ENCODE measurements at regions not wholly inside any gene's neighbourhood (a gene's known extent, or its start where the extent isn't known, plus 50 kb on each side); places are given as distances from the start of the nearest gene placed in this dataset.

DNA sequence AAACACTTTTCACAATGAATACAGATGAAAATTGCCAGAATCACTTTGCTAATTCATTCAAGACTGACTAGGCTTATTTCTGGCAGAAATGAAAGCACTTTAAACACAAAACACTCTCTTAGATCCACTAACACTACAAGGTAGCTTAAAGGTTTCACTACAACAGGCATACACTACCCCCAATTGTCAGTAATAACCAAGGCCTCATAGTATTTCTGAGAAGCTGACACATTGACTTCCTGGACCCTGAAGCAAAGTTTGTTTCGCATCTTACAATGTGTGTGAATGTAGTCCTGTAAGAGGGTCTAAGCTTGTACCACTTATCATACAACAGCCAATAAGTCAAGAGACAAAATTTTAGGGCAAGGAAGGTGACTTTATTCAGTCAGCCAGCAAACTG, 129.9 kb upstream of the FMR1 start:
- in situ Hi-C loops (cut with HindIII; ENCODE audit: low sequenced_read_pairs): no loop called here
- H3K4me3 ChIP-seq (ENCODE audit: low read depth, low read length): no peak overlapping the region
- DNase-seq (ENCODE audit: low read depth, low spot score): no peak
- TF ChIP-seq, protein P1, sequence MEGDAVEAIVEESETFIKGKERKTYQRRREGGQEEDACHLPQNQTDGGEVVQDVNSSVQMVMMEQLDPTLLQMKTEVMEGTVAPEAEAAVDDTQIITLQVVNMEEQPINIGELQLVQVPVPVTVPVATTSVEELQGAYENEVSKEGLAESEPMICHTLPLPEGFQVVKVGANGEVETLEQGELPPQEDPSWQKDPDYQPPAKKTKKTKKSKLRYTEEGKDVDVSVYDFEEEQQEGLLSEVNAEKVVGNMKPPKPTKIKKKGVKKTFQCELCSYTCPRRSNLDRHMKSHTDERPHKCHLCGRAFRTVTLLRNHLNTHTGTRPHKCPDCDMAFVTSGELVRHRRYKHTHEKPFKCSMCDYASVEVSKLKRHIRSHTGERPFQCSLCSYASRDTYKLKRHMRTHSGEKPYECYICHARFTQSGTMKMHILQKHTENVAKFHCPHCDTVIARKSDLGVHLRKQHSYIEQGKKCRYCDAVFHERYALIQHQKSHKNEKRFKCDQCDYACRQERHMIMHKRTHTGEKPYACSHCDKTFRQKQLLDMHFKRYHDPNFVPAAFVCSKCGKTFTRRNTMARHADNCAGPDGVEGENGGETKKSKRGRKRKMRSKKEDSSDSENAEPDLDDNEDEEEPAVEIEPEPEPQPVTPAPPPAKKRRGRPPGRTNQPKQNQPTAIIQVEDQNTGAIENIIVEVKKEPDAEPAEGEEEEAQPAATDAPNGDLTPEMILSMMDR (IDR thresholded peaks at IDR 0.05; ENCODE audit: low read depth, low read length): no peak

DNA sequence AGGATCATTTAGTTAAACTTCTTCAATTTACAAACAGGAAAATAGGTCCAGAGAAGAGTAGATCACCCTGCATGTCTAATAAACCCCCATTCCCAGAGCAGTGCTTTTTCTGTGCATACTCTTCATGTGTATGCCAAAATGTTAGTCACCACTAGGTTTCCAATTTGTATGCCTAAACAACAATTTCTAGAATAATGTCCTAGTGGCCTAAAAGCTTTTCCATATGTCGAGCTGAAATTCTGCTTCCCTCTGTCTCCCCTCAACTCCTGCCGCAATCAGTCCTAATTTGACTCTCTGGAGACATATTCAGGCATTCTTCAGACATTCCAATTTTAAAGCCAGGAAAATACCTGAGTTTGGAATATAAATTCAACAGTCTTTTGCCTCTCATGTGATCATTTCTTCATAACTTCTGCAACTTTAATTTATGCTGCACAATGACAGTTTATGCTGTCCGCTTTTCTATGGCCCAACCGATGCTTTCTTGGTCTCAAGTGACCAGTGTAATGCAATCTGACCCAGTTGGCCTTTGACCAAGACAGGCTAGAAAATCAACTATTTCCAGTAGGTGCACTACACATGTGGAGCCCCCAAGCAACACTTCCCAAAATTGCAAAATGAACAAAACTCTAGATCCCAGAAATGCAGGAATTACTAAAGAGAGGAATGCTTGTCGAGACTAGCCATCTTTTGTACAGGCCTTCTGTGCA, 122.9 kb upstream of the FMR1 start:
- TF ChIP-seq, protein P1 (IDR thresholded peaks at IDR 0.05; ENCODE audit: low read depth, low read length): no peak
- in situ Hi-C loops (cut with HindIII; ENCODE audit: low sequenced_read_pairs): no loop called here
- H3K4me3 ChIP-seq (ENCODE audit: low read depth, low read length): no peak overlapping the region
- DNase-seq (ENCODE audit: low read depth, low spot score): no peak

DNA sequence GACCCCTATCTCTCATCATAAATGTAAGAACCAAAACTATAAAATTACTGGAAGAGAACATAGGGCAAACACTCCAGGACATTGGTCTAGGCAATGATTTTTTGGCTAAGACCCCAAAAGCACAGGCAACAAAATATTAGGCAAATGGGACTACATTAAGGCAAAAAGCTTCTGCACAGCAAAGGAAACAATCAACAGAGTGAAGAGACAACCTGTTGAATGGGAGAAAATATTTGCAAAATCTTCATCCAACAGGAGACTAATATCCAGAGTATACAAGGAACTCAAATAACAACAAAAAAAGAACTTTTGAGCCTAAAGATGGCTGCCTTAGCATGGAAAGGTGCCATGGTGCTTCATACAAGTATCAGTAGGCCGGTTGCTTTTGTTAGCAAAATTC, 111.1 kb upstream of the FMR1 start:
- in situ Hi-C loops (cut with HindIII; ENCODE audit: low sequenced_read_pairs): no loop called here
- TF ChIP-seq, protein P1 (IDR thresholded peaks at IDR 0.05; ENCODE audit: low read depth, low read length): no peak
- no peak for DNase-seq (ENCODE audit: low read depth, low spot score)
- no peak overlapping the region for H3K4me3 ChIP-seq (ENCODE audit: low read depth, low read length)

DNA sequence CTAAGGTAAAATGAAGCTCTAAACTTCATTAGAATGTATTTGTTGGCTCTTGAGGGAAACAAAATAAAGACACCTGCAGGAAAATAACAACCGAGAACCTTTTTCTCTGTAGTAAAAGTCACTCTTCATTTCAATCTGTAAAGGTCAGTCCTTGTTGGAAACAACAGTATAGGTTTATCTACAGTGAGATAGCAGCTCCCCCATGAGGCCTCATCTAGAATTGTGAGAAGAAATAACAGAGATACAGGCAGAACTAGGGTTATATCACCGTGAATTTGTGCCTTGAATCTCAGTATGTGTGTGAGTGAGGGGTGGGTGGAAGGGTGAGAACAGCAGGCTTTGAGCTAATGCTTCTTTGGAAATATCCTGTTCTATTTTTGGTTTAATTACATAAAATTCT, 107.8 kb upstream of the FMR1 start:
- peak; percentile 1 for DNase-seq (ENCODE audit: low read depth, low spot score)
- TF ChIP-seq, protein P1 (IDR thresholded peaks at IDR 0.05; ENCODE audit: low read depth, low read length): no peak
- H3K4me3 ChIP-seq (ENCODE audit: low read depth, low read length): no peak overlapping the region
- in situ Hi-C loops (cut with HindIII; ENCODE audit: low sequenced_read_pairs): no loop called here

DNA sequence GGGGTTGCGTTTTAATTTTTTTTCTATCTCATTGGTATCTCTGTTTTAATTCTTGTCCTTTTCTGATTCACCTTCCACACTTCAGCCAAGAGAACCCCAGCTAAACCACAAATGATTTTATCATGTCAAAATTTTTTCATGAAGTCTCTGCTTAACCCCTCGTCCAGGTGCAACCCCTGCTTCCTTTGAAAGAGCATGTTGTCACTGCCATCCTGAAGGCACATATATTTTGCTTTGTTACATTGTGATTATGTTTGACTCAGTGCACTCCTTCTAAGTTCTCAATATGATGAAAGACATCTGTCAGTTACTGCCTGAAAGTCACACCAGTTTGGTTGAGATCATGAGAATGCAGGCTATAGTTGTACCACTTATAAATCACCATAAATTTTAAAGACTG, 99.9 kb upstream of the FMR1 start:
- H3K4me3 ChIP-seq (ENCODE audit: low read depth, low read length): no peak overlapping the region
- DNase-seq (ENCODE audit: low read depth, low spot score): no peak
- TF ChIP-seq, protein P1 (IDR thresholded peaks at IDR 0.05; ENCODE audit: low read depth, low read length): no peak
- in situ Hi-C loops (cut with HindIII; ENCODE audit: low sequenced_read_pairs): no loop called here

DNA sequence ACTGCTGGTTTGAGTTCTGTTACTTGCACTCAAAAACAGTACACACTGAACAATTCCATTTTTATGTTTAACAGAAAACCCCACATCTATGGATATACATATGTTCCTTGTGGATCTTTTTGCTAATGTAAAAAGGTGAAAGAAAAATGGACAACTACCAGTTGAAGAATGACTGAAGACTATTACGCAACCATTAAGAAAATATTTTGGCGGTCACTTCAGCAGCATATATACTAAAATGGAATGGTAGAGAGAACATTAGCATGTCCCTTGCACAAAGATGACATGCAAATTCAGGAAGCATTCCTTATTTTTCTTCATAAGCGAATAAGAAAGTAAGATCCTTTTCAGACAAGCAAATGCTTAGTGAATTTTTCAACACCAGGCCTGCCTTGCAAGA, 84.6 kb upstream of the FMR1 start:
- in situ Hi-C loops (cut with HindIII; ENCODE audit: low sequenced_read_pairs): no loop called here
- TF ChIP-seq, protein P1 (IDR thresholded peaks at IDR 0.05; ENCODE audit: low read depth, low read length): no peak
- no peak for DNase-seq (ENCODE audit: low read depth, low spot score)
- no peak overlapping the region for H3K4me3 ChIP-seq (ENCODE audit: low read depth, low read length)
